ENCODE measurements at regions not wholly inside any gene's neighbourhood (a gene's known extent, or its start where the extent isn't known, plus 50 kb on each side); places are given as distances from the start of the nearest gene placed in this dataset.

GRCh38 chr1:34617321-34618118, 137.3 kb upstream of the GJB5 start:
- WGBS = 72% methylated on average over 7 of the region's 7 CpGs
- Histone ChIP-seq H3K9me3 (no peaks in the 10 kb centered on the region), H3K27ac (replicated peaks in 1 of 4) (no peak overlapping the region), H3K36me3 (no peaks in the 10 kb centered on the region), H3K4me3 (no peak overlapping the region), H3K4me1 (no peaks in the 10 kb centered on the region), H3K27me3 (peaks cover 0 to 49% (median 0%) of the 10 kb centered on the region in 4 donors)
- DNase-seq (ENCODE audit: extremely low spot score) = no peak
- intact Hi-C loops (cut with DNase I) = no loop called here
- TF ChIP-seq POLR2AphosphoS5 (IDR thresholded peaks at IDR 0.05) (no peak), POLR2A (IDR thresholded peaks at IDR 0.05; ENCODE audit: low read depth) (no peak), EP300 (IDR thresholded peaks at IDR 0.05) (no peak), CTCF (IDR thresholded peaks at IDR 0.05) (no peak)

GRCh38 chr1:34618381-34618780, 136.5 kb upstream of the GJB5 start:
- TF ChIP-seq CTCF (IDR thresholded peaks at IDR 0.05) = no peak
- no peak for TF ChIP-seq POLR2A (IDR thresholded peaks at IDR 0.05; ENCODE audit: low read depth)
- TF ChIP-seq EP300 (IDR thresholded peaks at IDR 0.05) = no peak
- TF ChIP-seq POLR2AphosphoS5 (IDR thresholded peaks at IDR 0.05) = no peak
- Histone ChIP-seq H3K27ac (replicated peaks in 1 of 4) (no peak overlapping the region), H3K27me3 (peaks cover 0 to 49% (median 0%) of the 10 kb centered on the region in 4 donors), H3K36me3 (no peaks in the 10 kb centered on the region), H3K4me1 (no peaks in the 10 kb centered on the region), H3K4me3 (no peak overlapping the region), H3K9me3 (no peaks in the 10 kb centered on the region)
- WGBS = 86% methylated on average over 3 of the region's 3 CpGs
- intact Hi-C loops (cut with DNase I) = no loop called here
- DNase-seq (ENCODE audit: extremely low spot score) = no peak

DNA sequence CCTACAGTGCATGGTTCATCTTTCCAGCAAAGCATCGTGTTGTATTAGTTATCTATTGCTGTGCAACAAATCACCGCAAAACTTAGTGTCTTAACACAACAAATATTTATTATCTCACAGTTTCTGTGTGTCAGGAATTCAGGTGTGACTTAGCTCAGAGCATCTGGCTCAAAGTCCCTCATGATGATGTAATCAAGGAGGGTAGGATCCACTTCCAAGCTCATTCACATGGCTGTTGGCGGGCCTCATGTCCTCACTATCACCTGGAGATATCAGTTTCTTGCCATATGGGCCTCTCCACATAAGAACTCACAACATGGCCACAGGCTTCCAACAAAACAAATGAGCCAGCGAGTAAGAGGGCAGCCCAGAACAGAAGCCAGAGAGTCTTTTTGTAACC, 135.6 kb upstream of the GJB5 start:
- no peak overlapping the region for H3K27ac ChIP-seq (replicated peaks in 1 of 4)
- DNase-seq (ENCODE audit: extremely low spot score) = no peak
- WGBS = 76% methylated on average over 4 of the region's 4 CpGs
- no peaks in the 10 kb centered on the region for H3K9me3 ChIP-seq
- no peak overlapping the region for H3K4me3 ChIP-seq
- TF ChIP-seq POLR2AphosphoS5 (IDR thresholded peaks at IDR 0.05) (no peak), EP300 (IDR thresholded peaks at IDR 0.05) (no peak), CTCF (IDR thresholded peaks at IDR 0.05) (no peak)
- H3K4me1 ChIP-seq = no peaks in the 10 kb centered on the region
- H3K36me3 ChIP-seq = no peaks in the 10 kb centered on the region
- intact Hi-C loops (cut with DNase I) = no loop called here
- H3K27me3 ChIP-seq = peaks cover 0 to 53% (median 0%) of the 10 kb centered on the region in 4 donors

- DNase-seq (ENCODE audit: extremely low spot score) = no peak
- H3K27ac ChIP-seq (replicated peaks in 1 of 4) = no peak overlapping the region
- no peaks in the 10 kb centered on the region for H3K9me3 ChIP-seq
- H3K4me3 ChIP-seq = no peak overlapping the region
- H3K4me1 ChIP-seq = no peaks in the 10 kb centered on the region
- WGBS = 82% methylated on average over 4 of the region's 4 CpGs
- peaks cover 0 to 37% (median 0%) of the 10 kb centered on the region in 4 donors for H3K27me3 ChIP-seq
- TF ChIP-seq POLR2AphosphoS5 (IDR thresholded peaks at IDR 0.05) (no peak), CTCF (IDR thresholded peaks at IDR 0.05) (no peak), EP300 (IDR thresholded peaks at IDR 0.05) (no peak), POLR2A (IDR thresholded peaks at IDR 0.05; ENCODE audit: low read depth) (no peak)
- no peaks in the 10 kb centered on the region for H3K36me3 ChIP-seq
- intact Hi-C loops (cut with DNase I) = no loop called here
Measured at GRCh38 chr1:34621916-34622315, 132.9 kb upstream of the GJB5 start.

All from esophagus muscularis mucosa (tissue), 4 donors.